SIG-M5 treated with dmso at 0.1 percent for 504 hours (cell line): ENCODE measurements at regions not wholly inside any gene's neighbourhood (a gene's known extent, or its start where the extent isn't known, plus 50 kb on each side); places are given as distances from the start of the nearest gene placed in this dataset.
"Not testable (repeated sequence)": the region's sequence is repeated elsewhere in the genome, so short reads cannot be mapped to it uniquely, and the experiment has no call there.

Source experiments
- DNase-seq: peaks from one replicate; lab custom pipeline; 2025; ENCODE audit not compliant: unreplicated experiment; lab: John Stamatoyannopoulos, UW

- no peak for DNase-seq
Observed at GRCh38 chr10:9229702-9230244, 1175.3 kb downstream of the GATA3 start.

- DNase-seq = no peak
Observed at GRCh38 chr10:9230625-9231024, 1176.1 kb downstream of the GATA3 start.

- no peak for DNase-seq
Observed at GRCh38 chr10:9234191-9234590, 1179.7 kb downstream of the GATA3 start.

GRCh38 chr10:9238041-9238440, 1183.6 kb downstream of the GATA3 start:
- no peak for DNase-seq

GRCh38 chr10:9239298-9239697, 1184.8 kb downstream of the GATA3 start:
- DNase-seq = no peak

GRCh38 chr10:9243941-9244411, 1189.5 kb downstream of the GATA3 start:
- no peak for DNase-seq

GRCh38 chr10:9244864-9245263, 1190.4 kb downstream of the GATA3 start:
- DNase-seq = no peak

GRCh38 chr10:9253121-9253520, 1198.6 kb downstream of the GATA3 start:
- no peak for DNase-seq

- DNase-seq = no peak
Observed at GRCh38 chr10:9254353-9254752, 1199.9 kb downstream of the GATA3 start.

GRCh38 chr10:9260690-9261089, 1206.2 kb downstream of the GATA3 start:
- no peak for DNase-seq

GRCh38 chr10:9262770-9263169, 1208.3 kb downstream of the GATA3 start:
- DNase-seq = no peak

GRCh38 chr10:9268176-9268575, 1213.7 kb downstream of the GATA3 start:
- DNase-seq = no peak

GRCh38 chr10:9273126-9273833, 1218.8 kb downstream of the GATA3 start:
- not testable (repeated sequence) for DNase-seq

- DNase-seq = no peak
Observed at GRCh38 chr10:9274206-9274755, 1219.8 kb downstream of the GATA3 start.

- no peak for DNase-seq
Observed at GRCh38 chr10:9275861-9276260, 1221.4 kb downstream of the GATA3 start.

- DNase-seq = no peak
Observed at GRCh38 chr10:9285690-9286089, 1231.2 kb downstream of the GATA3 start.

- DNase-seq = no peak
Observed at GRCh38 chr10:9289811-9290210, 1235.3 kb downstream of the GATA3 start.

- no peak for DNase-seq
Observed at GRCh38 chr10:9291081-9291480, 1236.6 kb downstream of the GATA3 start.

GRCh38 chr10:9294132-9294663, 1239.7 kb downstream of the GATA3 start:
- DNase-seq = no peak

- DNase-seq = no peak
Observed at GRCh38 chr10:9294865-9295264, 1240.4 kb downstream of the GATA3 start.

- DNase-seq = no peak
Observed at GRCh38 chr10:9296190-9296589, 1241.7 kb downstream of the GATA3 start.

- no peak for DNase-seq
Observed at GRCh38 chr10:9297580-9297979, 1243.1 kb downstream of the GATA3 start.
